Mesothelial cell of epicardium (in vitro differentiated cells): ENCODE measurements at regions not wholly inside any gene's neighbourhood (a gene's known extent, or its start where the extent isn't known, plus 50 kb on each side); places are given as distances from the start of the nearest gene placed in this dataset.

Source experiments
- DNase-seq, 2 experiments: peaks; one replicate each; pipeline ENCODE4 v3.0.0; 2021; ENCODE audit warnings: low spot score in 2 of 2; ENCODE audit not compliant: unreplicated experiment in 2 of 2
- H3K27ac Mint-ChIP-seq: 2 replicates; pipeline ENCODE4 v1.8.0; 2021; ENCODE audit warnings: mixed read lengths
- H3K27me3 Mint-ChIP-seq: 2 replicates; pipeline ENCODE4 v1.8.0; 2021; ENCODE audit warnings: low read depth, mixed read lengths
- H3K36me3 Mint-ChIP-seq: 2 replicates; pipeline ENCODE4 v1.8.0; 2021; ENCODE audit warnings: mixed read lengths
- H3K4me1 Mint-ChIP-seq: 2 replicates; pipeline ENCODE4 v1.8.0; 2021; ENCODE audit warnings: mixed read lengths
- H3K4me3 Mint-ChIP-seq: 2 replicates; pipeline ENCODE4 v1.8.0; 2021; ENCODE audit warnings: mild to moderate bottlenecking, moderate library complexity, mixed read lengths
- H3K9me3 Mint-ChIP-seq: 2 replicates; pipeline ENCODE4 v1.8.0; 2021; ENCODE audit warnings: mixed read lengths
- TF ChIP-seq, protein P1 (sequence below): fragments of 200-600 bp; sonication (generic); IDR thresholded peaks from one replicate; pipeline ENCODE4 v1.5.0; 2021; ENCODE audit warnings: antibody characterized with exemption; ENCODE audit not compliant: unreplicated experiment

DNA sequence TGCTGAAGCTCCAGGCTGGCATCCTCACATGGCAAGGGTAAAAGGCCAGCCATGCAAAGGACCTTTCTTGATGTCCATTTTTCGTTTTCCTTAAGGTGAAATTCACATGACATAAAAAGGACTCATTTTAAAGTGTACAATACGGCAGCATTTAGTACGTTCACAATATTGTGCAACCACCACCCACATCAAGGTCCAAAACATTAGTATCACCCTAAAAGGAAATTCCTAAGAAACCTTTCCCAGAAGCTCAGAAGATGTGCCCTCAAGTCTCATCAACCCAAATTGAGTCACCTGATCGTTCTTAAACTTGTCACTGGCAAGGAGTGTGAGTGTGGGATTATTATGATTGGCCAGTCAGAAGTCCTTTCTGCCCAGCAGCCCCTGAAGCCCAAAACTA, 250.1 kb downstream of the TLE3 start:
- Mint-ChIP-seq H3K27ac (no peak overlapping the region), H3K36me3 (no peaks in the 10 kb centered on the region), H3K4me3 (no peak overlapping the region), H3K27me3 (peaks cover 8% of the 10 kb centered on the region), H3K9me3 (peaks cover 3% of the 10 kb centered on the region), H3K4me1 (peaks cover 5% of the 10 kb centered on the region)
- TF ChIP-seq, protein P1, sequence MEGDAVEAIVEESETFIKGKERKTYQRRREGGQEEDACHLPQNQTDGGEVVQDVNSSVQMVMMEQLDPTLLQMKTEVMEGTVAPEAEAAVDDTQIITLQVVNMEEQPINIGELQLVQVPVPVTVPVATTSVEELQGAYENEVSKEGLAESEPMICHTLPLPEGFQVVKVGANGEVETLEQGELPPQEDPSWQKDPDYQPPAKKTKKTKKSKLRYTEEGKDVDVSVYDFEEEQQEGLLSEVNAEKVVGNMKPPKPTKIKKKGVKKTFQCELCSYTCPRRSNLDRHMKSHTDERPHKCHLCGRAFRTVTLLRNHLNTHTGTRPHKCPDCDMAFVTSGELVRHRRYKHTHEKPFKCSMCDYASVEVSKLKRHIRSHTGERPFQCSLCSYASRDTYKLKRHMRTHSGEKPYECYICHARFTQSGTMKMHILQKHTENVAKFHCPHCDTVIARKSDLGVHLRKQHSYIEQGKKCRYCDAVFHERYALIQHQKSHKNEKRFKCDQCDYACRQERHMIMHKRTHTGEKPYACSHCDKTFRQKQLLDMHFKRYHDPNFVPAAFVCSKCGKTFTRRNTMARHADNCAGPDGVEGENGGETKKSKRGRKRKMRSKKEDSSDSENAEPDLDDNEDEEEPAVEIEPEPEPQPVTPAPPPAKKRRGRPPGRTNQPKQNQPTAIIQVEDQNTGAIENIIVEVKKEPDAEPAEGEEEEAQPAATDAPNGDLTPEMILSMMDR = no peak
- no peak for DNase-seq

GRCh38 chr15:69848096-69848495, 249.6 kb downstream of the TLE3 start:
- Mint-ChIP-seq H3K4me1 (peaks cover 10% of the 10 kb centered on the region), H3K9me3 (peaks cover 3% of the 10 kb centered on the region), H3K4me3 (no peak overlapping the region), H3K27me3 (peaks cover 8% of the 10 kb centered on the region), H3K36me3 (no peaks in the 10 kb centered on the region), H3K27ac (no peak overlapping the region)
- TF ChIP-seq, protein P1 = no peak
- DNase-seq = no peak

DNA sequence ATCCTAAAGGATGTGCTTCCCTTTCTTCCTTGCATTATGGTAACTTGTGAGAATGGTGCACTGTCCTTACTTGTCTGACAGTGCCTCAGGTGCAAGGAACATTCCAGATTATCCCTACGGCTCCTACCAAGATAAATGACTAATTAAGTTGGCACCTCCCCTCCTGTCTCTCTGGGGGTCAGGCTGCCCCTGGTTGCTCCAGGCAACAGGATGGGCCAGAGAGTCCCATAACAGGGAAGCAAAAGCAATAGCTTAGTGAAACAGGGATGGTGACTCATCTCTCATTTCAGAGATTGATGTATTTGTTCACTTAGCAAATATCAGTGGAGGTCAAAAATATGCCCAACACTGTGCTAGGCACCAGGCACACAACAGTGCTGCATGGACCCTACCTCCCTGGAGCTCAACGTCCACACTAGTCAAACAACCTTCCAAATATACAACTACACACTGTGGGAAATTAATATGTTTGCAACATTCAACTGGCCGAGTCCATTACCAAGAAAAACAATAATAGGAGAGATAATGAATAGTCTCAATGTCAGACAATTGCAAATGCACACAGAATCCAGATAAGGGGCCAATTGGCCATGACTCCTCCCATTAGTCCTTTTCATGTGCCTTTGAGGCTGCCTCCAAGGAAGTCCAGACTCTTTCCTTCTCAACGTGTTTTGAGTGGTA, 249.0 kb downstream of the TLE3 start:
- TF ChIP-seq, protein P1 = no peak
- H3K27me3 Mint-ChIP-seq = peaks cover 7% of the 10 kb centered on the region

DNA sequence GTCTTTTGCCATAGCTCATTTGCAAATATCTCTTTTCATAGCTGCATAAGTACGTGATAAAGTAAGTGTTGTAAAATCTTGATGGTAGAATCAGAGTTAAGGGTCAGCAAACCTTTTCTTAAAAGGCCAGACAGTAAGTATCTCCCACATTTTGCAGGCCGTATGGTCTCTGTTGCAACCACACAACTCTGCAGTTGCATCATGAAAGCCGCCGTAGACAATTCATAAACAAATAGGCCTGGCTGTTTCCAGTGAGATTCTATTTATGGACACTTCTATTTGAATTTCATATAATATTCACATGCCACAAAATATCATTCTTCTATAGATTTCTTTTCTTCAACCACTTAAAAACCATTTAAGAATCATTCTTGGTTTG, 248.5 kb downstream of the TLE3 start:
- H3K4me1 Mint-ChIP-seq = peaks cover 16% of the 10 kb centered on the region
- H3K27ac Mint-ChIP-seq = no peak overlapping the region
- peaks cover 2% of the 10 kb centered on the region for H3K27me3 Mint-ChIP-seq
- H3K9me3 Mint-ChIP-seq = peaks cover 3% of the 10 kb centered on the region
- TF ChIP-seq, protein P1 = no peak
- no peak overlapping the region for H3K4me3 Mint-ChIP-seq
- H3K36me3 Mint-ChIP-seq = no peaks in the 10 kb centered on the region
- no peak for DNase-seq

More for the DNA sequence above, 249.0 kb downstream of the TLE3 start:
- Mint-ChIP-seq H3K4me1 (peaks cover 12% of the 10 kb centered on the region), H3K4me3 (no peak overlapping the region), H3K9me3 (peaks cover 3% of the 10 kb centered on the region), H3K27ac (no peak overlapping the region), H3K36me3 (no peaks in the 10 kb centered on the region)
- no peak for DNase-seq

- H3K27me3 Mint-ChIP-seq = no peaks in the 10 kb centered on the region
- no peak overlapping the region for H3K27ac Mint-ChIP-seq
- H3K36me3 Mint-ChIP-seq = no peaks in the 10 kb centered on the region
- H3K9me3 Mint-ChIP-seq = peaks cover 2% of the 10 kb centered on the region
- TF ChIP-seq, protein P1 = no peak
- DNase-seq = no peak
- H3K4me1 Mint-ChIP-seq = peaks cover 37% of the 10 kb centered on the region
- no peak overlapping the region for H3K4me3 Mint-ChIP-seq
These were observed 245.2 kb downstream of the TLE3 start for GRCh38 chr15:69852482-69852881.
